K562 (cell line): ENCODE measurements at regions not wholly inside any gene's neighbourhood (a gene's known extent, or its start where the extent isn't known, plus 50 kb on each side); places are given as distances from the start of the nearest gene placed in this dataset.
"Not testable (repeated sequence)": the region's sequence is repeated elsewhere in the genome, so short reads cannot be mapped to it uniquely, and the experiment has no call there.

ENCODE experiments used
- BRCA1 ChIP-seq, 2 experiments: fragments of 450-650 bp in 1 of 2; sonication (generic) in 1 of 2; formaldehyde crosslinking in 1 of 2; IDR thresholded peaks; 2 replicates each; pipeline versions ENCODE4 v1.5.0 to v1.6.1; 2017 to 2020; ENCODE audit warnings: mild to moderate bottlenecking in 1 of 2, missing genetic modification reagents in 1 of 2
- CHD2 ChIP-seq: IDR thresholded peaks from 2 replicates; pipeline ENCODE4 v1.6.1; 2011; ENCODE audit warnings: low read depth, low read length
- EP300 ChIP-seq: IDR thresholded peaks from 2 replicates; pipeline ENCODE4 v1.6.1; 2012; ENCODE audit warnings: low read length, improper control_type of control experiment
- JUNB ChIP-seq: fragments of 450-650 bp; formaldehyde crosslinking; conservative IDR thresholded peaks from 2 replicates; pipeline ENCODE4 v1.4.0; 2020; ENCODE audit warnings: mild to moderate bottlenecking
- NR4A1 ChIP-seq, 2 experiments: fragments of 250-450 bp in 1 of 2; fragments of 450-650 bp in 1 of 2; sonication (Bioruptor Pico) in 1 of 2; IDR thresholded peaks; 2 replicates each; pipeline versions ENCODE4 v1.4.0 to v1.6.1; 2016 to 2020; ENCODE audit warnings: mild to moderate bottlenecking in 2 of 2, missing compliant biosample characterization in 1 of 2, missing genetic modification characterization in 1 of 2, moderate library complexity in 1 of 2
- TARDBP ChIP-seq: fragments of 450-650 bp; IDR thresholded peaks from 2 replicates; pipeline ENCODE4 v1.6.1; 2016
- TF ChIP-seq, protein P1 (sequence below): fragments of 250-450 bp; sonication (Bioruptor Pico); IDR thresholded peaks from 2 replicates; pipeline ENCODE4 v1.5.0; 2021
- TF ChIP-seq, protein P2 (sequence below): fragments of 250-450 bp; sonication (Bioruptor Pico); IDR thresholded peaks from 2 replicates; pipeline ENCODE4 v1.9.0; 2021; ENCODE audit warnings: mild to moderate bottlenecking, inconsistent platforms
- TF ChIP-seq, protein P3 (sequence below): sonication (generic); formaldehyde crosslinking; IDR thresholded peaks from 2 replicates; pipeline ENCODE4 v1.4.0; 2020; ENCODE audit warnings: mild to moderate bottlenecking, missing genetic modification reagents

DNA sequence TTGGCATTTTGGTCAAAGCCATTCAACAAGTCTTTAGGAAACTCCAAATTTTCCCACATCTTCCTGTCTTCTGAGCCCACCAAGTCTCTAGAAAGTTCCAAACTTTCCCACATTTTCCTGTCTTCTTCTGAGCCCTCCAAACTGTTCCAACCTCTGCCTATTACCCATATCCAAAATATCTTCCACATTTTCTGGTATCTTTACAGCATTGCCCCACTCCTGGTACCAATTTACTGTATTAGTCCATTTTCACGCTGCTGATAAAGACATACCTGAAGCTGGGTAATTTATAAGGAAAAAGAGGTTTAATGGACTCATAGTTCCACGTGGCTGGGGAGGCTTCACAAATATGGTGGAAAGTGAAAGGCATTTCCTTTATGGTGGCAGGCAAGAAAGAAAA is 56.1 kb upstream of the GABRA3 start:
- not testable (repeated sequence) for TF ChIP-seq JUNB; CHD2; NR4A1 (CRISPR knock-in tag; IDR thresholded peaks at IDR 0.05); NR4A1 (tag; IDR thresholded peaks at IDR 0.05); BRCA1 (IDR thresholded peaks at IDR 0.05); BRCA1 (CRISPR knock-in tag; IDR thresholded peaks at IDR 0.05); TARDBP; EP300
- TF ChIP-seq, protein P1, sequence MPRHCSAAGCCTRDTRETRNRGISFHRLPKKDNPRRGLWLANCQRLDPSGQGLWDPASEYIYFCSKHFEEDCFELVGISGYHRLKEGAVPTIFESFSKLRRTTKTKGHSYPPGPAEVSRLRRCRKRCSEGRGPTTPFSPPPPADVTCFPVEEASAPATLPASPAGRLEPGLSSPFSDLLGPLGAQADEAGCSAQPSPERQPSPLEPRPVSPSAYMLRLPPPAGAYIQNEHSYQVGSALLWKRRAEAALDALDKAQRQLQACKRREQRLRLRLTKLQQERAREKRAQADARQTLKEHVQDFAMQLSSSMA (CRISPR knock-in tag), result not testable (repeated sequence)
- TF ChIP-seq, protein P2, sequence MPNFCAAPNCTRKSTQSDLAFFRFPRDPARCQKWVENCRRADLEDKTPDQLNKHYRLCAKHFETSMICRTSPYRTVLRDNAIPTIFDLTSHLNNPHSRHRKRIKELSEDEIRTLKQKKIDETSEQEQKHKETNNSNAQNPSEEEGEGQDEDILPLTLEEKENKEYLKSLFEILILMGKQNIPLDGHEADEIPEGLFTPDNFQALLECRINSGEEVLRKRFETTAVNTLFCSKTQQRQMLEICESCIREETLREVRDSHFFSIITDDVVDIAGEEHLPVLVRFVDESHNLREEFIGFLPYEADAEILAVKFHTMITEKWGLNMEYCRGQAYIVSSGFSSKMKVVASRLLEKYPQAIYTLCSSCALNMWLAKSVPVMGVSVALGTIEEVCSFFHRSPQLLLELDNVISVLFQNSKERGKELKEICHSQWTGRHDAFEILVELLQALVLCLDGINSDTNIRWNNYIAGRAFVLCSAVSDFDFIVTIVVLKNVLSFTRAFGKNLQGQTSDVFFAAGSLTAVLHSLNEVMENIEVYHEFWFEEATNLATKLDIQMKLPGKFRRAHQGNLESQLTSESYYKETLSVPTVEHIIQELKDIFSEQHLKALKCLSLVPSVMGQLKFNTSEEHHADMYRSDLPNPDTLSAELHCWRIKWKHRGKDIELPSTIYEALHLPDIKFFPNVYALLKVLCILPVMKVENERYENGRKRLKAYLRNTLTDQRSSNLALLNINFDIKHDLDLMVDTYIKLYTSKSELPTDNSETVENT (CRISPR knock-in tag), result not testable (repeated sequence)
- TF ChIP-seq, protein P3, sequence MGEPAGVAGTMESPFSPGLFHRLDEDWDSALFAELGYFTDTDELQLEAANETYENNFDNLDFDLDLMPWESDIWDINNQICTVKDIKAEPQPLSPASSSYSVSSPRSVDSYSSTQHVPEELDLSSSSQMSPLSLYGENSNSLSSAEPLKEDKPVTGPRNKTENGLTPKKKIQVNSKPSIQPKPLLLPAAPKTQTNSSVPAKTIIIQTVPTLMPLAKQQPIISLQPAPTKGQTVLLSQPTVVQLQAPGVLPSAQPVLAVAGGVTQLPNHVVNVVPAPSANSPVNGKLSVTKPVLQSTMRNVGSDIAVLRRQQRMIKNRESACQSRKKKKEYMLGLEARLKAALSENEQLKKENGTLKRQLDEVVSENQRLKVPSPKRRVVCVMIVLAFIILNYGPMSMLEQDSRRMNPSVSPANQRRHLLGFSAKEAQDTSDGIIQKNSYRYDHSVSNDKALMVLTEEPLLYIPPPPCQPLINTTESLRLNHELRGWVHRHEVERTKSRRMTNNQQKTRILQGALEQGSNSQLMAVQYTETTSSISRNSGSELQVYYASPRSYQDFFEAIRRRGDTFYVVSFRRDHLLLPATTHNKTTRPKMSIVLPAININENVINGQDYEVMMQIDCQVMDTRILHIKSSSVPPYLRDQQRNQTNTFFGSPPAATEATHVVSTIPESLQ, result not testable (repeated sequence)
